ENCODE measurements at regions not wholly inside any gene's neighbourhood (a gene's known extent, or its start where the extent isn't known, plus 50 kb on each side); places are given as distances from the start of the nearest gene placed in this dataset.

- no peaks in the 10 kb centered on the region for H3K4me1 ChIP-seq (ENCODE audit: control insufficient read depth in 4 of 4, insufficient read depth in 4 of 4, low read length in 3 of 4)
- no peak overlapping the region for H3K4me3 ChIP-seq (ENCODE audit: low read depth in 1 of 3, low read length in 3 of 3)
- whole genome bisulfite sequencing, result 66% methylated on average over 5 of the region's 5 CpGs
- H3K9ac ChIP-seq (ENCODE audit: low read depth in 1 of 2, low read length in 2 of 2), result no peak overlapping the region
- no peaks in the 10 kb centered on the region for H3K36me3 ChIP-seq (ENCODE audit: control insufficient read depth in 4 of 4, insufficient read depth in 3 of 4, low read depth in 1 of 4, low read length in 3 of 4)
- TF ChIP-seq GABPA (IDR thresholded peaks at IDR 0.05 in 1 of 2, conservative IDR thresholded peaks at IDR 0.05 in 1 of 2), result no peak
- no peak for TF ChIP-seq RAD21 (IDR thresholded peaks at IDR 0.05)
- TF ChIP-seq, protein P1, sequence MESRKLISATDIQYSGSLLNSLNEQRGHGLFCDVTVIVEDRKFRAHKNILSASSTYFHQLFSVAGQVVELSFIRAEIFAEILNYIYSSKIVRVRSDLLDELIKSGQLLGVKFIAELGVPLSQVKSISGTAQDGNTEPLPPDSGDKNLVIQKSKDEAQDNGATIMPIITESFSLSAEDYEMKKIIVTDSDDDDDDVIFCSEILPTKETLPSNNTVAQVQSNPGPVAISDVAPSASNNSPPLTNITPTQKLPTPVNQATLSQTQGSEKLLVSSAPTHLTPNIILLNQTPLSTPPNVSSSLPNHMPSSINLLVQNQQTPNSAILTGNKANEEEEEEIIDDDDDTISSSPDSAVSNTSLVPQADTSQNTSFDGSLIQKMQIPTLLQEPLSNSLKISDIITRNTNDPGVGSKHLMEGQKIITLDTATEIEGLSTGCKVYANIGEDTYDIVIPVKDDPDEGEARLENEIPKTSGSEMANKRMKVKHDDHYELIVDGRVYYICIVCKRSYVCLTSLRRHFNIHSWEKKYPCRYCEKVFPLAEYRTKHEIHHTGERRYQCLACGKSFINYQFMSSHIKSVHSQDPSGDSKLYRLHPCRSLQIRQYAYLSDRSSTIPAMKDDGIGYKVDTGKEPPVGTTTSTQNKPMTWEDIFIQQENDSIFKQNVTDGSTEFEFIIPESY (IDR thresholded peaks at IDR 0.05), result no peak
- TF ChIP-seq REST (IDR thresholded peaks at IDR 0.05), result no peak
- TF ChIP-seq, protein P2, sequence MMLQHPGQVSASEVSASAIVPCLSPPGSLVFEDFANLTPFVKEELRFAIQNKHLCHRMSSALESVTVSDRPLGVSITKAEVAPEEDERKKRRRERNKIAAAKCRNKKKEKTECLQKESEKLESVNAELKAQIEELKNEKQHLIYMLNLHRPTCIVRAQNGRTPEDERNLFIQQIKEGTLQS (IDR thresholded peaks at IDR 0.05), result no peak
- no peak for TF ChIP-seq TAF1 (conservative IDR thresholded peaks at IDR 0.05)
- TF ChIP-seq MAX (IDR thresholded peaks at IDR 0.05), result no peak
- TF ChIP-seq HNF4G (IDR thresholded peaks at IDR 0.05), result no peak
- no peak for TF ChIP-seq SP1 (IDR thresholded peaks at IDR 0.05)
- TF ChIP-seq FOXA1 (IDR thresholded peaks at IDR 0.05), result no peak
- no peak for TF ChIP-seq HNF4A (conservative IDR thresholded peaks at IDR 0.05)
- no peak for TF ChIP-seq EGR1 (IDR thresholded peaks at IDR 0.05; ENCODE audit: low read depth in 2 of 2)
- no peak for TF ChIP-seq FOXA2 (IDR thresholded peaks at IDR 0.05)
- no peak for TF ChIP-seq RXRA (IDR thresholded peaks at IDR 0.05)
- no peak for TF ChIP-seq CTCF (IDR thresholded peaks at IDR 0.05; ENCODE audit: low read depth, low read length, missing input control)
- no peak for TF ChIP-seq YY1 (IDR thresholded peaks at IDR 0.05)
- TF ChIP-seq JUND (IDR thresholded peaks at IDR 0.05), result no peak
- no peak overlapping the region for H3K27ac ChIP-seq (ENCODE audit: low read depth in 1 of 2, low read length in 2 of 2)
- no peaks in the 10 kb centered on the region for H3K9me3 ChIP-seq (ENCODE audit: control insufficient read depth in 4 of 4, low read length in 3 of 4)
- DNase-seq (ENCODE audit: low spot score), result no peak
- H3K27me3 ChIP-seq (ENCODE audit: control insufficient read depth in 4 of 4, insufficient read depth in 4 of 4, low read length in 3 of 4), result no peaks in the 10 kb centered on the region
Observed at GRCh38 chr13:79807554-79807953, 326.6 kb downstream of the NDFIP2 start.

- Histone ChIP-seq H3K27ac (ENCODE audit: low read depth in 1 of 2, low read length in 2 of 2) (no peak overlapping the region), H3K27me3 (ENCODE audit: control insufficient read depth in 4 of 4, insufficient read depth in 4 of 4, low read length in 3 of 4) (no peaks in the 10 kb centered on the region), H3K4me1 (ENCODE audit: control insufficient read depth in 4 of 4, insufficient read depth in 4 of 4, low read length in 3 of 4) (peaks cover 0 to 1% (median 0%) of the 10 kb centered on the region in 4 donors), H3K9me3 (ENCODE audit: control insufficient read depth in 4 of 4, low read length in 3 of 4) (no peaks in the 10 kb centered on the region), H3K36me3 (ENCODE audit: control insufficient read depth in 4 of 4, insufficient read depth in 3 of 4, low read depth in 1 of 4, low read length in 3 of 4) (no peaks in the 10 kb centered on the region), H3K4me3 (ENCODE audit: low read depth in 1 of 3, low read length in 3 of 3) (no peak overlapping the region), H3K9ac (ENCODE audit: low read depth in 1 of 2, low read length in 2 of 2) (no peak overlapping the region)
- WGBS, result 94% methylated on average over 2 of the region's 2 CpGs
- no peak for DNase-seq (ENCODE audit: low spot score)
- TF ChIP-seq CTCF (IDR thresholded peaks at IDR 0.05; ENCODE audit: low read depth, low read length, missing input control), result no peak
- no peak for TF ChIP-seq MAX (IDR thresholded peaks at IDR 0.05)
- TF ChIP-seq REST (IDR thresholded peaks at IDR 0.05), result no peak
- TF ChIP-seq RXRA (IDR thresholded peaks at IDR 0.05), result no peak
- TF ChIP-seq SP1 (IDR thresholded peaks at IDR 0.05), result no peak
- TF ChIP-seq HNF4A (conservative IDR thresholded peaks at IDR 0.05), result no peak
- no peak for TF ChIP-seq YY1 (IDR thresholded peaks at IDR 0.05)
- no peak for TF ChIP-seq HNF4G (IDR thresholded peaks at IDR 0.05)
- no peak for TF ChIP-seq EGR1 (IDR thresholded peaks at IDR 0.05; ENCODE audit: low read depth in 2 of 2)
- no peak for TF ChIP-seq RAD21 (IDR thresholded peaks at IDR 0.05)
Observed at GRCh38 chr13:79806821-79807220, 325.9 kb downstream of the NDFIP2 start.

Data from liver (tissue), 8 donors.